Endothelial cell of hepatic sinusoid (primary cell): ENCODE measurements at regions not wholly inside any gene's neighbourhood (a gene's known extent, or its start where the extent isn't known, plus 50 kb on each side); places are given as distances from the start of the nearest gene placed in this dataset.

Experiments used
- in situ Hi-C: cut with HindIII; loops from 2 replicates; pipeline ENCODE4 v1.10.0; 2017; ENCODE audit warnings: low sequenced_read_pairs

DNA sequence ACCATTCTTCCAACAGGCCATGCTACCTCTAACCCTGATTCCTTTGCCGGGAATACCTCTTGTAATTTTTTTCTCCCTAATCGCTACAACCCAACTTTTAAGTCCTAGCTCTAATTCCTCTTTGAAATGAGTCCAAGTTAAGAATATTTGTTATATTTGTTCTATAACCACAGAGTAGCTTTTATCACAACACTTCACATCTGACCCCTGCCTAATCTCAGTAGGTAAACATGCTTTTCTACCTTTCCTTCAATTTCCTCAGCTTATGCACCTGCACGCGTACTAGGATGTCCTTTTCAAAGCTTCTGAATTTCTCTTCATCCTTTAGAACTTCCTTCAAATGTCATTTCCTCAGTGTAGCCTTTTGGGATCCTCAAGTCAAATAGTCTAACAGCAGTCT is 915.5 kb upstream of the LCORL start:
- in situ Hi-C loops: no loop called here

- in situ Hi-C loops: no loop called here
Observed at GRCh38 chr4:18935659-18936345, 914.2 kb upstream of the LCORL start.

GRCh38 chr4:18934197-18934596 is 912.6 kb upstream of the LCORL start:
- in situ Hi-C loops: no loop called here

GRCh38 chr4:18932730-18933339 is 911.3 kb upstream of the LCORL start:
- in situ Hi-C loops: no loop called here

DNA sequence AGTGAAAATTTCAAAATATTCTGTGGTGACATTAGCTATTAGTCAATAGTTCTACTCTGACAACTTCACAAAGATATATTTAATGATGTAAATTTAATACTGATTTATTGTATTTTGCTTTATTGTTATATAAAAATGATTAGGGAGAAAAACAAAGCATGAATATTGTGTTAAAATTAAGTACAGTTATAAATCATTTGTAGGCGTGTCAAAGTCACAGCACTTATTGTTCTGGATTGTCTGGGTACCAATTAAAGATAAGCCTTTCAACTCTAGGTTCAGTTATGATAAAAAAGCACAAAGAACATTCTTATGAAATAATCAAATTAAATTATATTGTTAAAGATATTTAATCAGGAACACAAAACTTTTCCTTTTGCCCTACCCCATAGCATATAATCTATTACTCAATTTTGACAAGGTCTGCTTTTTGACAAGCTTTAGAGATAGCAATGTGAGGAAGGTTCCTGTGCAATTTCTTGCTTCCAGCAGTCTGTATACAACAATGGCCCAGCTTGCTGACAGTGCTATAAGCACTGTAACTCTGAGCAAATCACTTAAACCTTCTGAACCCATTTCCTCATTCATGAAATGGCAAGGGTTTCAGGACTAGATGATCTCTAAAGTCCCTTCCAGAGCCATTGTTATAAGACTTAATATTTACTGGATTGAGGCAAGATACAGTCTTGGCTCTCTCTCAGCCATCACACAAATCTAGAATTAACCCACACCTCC is 910.3 kb upstream of the LCORL start:
- in situ Hi-C loops: no loop called here

DNA sequence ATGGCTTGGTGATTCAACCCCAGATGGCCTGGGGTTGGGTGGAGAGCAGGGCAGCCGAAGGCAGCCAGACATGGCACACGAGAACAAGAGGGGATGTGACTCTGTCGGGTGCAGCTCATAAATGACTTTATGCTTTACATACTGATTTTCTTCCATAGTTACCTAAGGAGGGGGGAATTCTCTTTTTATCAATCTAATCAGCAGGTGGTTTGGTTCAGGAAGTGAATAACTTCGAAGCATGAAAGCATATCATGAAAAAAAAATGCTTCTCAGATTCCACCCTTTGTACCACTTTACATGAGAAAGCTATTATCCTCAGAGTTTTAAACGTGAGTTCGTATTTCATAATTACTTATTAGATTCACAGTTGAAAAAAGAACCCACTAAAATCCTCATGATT is 908.9 kb upstream of the LCORL start:
- in situ Hi-C loops: no loop called here

DNA sequence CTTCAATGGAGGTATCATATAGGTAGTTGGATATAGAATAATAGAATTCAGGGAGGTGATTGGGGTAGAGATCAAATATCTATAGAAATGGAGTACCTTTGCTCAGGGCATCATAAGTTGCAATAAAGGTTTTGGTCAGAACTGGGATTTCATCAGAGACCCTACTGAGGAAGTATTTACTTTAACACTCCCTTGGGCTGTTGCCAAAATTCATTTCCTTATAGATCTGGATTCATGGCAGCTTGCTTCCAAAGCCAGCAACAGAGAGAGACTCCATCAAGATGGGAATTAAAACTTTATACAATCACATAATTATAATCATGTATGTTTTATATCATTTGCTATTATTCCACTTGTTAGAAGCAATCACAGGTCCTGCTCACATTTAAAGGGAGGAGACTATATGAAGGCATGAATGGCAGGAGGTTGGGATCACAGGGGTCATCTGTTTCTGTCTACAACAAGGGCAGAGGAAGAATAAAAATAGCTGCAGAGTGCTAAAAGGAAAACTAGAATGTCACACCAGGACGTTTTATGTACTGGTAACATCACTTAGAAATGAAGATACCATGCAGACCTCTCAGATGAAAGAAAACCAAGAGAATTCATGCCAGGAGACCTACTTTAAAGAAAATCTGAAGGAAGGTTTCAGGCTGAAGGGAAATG is 902.1 kb upstream of the LCORL start:
- in situ Hi-C loops: no loop called here

DNA sequence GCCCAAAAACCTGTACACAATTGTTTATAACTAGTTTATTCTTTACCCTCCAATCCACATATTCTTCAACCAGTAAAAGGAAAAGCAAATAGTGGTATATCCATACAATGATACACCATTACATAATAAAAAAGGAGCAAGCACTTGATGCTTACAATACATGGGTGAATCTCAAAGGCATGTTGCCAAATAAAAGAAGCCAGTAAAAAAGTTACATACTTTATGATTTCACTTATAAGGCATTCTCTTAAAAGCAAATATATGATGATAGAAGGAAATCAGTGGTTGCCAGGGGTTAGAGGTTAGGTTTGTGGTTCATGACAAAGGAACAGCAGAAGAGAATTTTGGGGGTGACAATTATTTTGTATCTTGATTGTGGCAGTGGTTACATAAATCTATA is 896.1 kb upstream of the LCORL start:
- in situ Hi-C loops: no loop called here

DNA sequence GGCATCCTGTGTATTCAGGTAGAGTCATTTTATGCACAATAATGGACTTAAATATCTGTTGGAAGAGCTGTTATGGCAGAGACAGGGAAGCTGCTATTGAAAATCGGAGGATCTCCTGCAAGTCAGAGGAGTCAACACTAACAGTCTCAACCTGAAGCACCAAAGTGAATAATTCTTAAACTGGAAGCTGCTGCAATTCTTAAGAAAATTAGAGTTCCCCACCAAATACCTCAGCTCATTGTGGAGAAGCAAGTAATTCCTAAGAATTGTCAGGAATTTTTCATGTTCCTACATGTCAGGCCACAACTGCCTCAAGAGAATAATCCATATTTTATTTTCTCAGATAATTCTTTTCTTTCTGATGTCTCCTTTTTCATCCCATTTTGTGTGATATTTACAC is 892.6 kb upstream of the LCORL start:
- in situ Hi-C loops: no loop called here

DNA sequence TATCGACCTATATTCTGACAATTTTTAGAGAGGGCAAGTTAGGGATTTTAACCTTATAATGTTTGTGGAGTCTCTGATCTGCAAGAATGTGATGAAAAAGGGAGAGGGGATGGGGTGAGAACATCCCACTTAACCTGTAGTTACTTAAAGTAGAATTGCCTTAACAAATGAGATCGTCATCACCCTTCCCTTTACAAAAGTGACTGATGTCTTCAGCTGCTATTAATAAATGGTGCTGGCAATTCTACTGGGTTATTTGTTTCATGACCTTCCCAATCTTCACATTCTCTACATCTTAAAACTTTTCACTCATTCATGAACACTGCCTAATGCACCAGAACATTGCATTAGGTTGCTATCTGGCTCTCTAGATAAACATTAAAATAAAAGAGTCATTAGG is 873.4 kb upstream of the LCORL start:
- in situ Hi-C loops: no loop called here

- in situ Hi-C loops: no loop called here
Observed at GRCh38 chr4:18882468-18882867, 860.9 kb upstream of the LCORL start.

DNA sequence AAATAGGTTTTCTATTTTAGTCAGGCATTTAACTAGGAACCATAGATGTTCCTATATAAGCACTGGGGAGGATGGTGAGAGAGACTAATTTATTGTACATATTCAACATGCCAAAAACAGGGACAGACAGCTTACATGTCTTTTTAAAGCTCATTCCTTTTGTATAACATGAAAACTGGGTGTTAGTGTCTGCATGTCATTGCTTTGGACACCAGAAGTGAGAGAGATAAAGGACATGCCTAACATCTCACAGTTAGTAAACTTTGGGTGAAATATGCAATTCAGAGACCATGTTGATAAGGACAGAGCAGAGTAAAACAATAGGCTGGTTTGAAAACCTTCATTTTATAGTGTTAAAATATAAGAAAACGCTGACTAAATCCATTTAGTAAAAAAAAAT is 860.0 kb upstream of the LCORL start:
- in situ Hi-C loops: no loop called here

- in situ Hi-C loops: no loop called here
Observed at GRCh38 chr4:18880871-18881270, 859.3 kb upstream of the LCORL start.

DNA sequence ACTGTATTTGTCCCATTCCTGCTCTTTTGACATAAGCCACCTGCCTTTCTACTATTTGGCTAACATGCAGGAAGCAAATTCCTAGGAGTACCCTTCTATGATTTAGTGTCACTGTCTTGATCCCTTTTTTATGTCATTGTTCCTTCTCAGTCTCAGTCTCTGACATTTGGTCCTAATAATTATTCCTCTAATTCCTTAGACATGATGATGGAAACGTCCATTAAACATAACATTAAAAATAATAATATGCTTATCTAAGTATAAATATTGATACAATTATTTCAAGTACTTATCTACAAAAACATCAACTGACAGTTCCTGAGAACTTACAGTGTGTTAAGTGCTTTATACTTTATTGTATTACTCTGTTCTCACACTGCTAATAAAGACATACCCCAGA is 857.0 kb upstream of the LCORL start:
- in situ Hi-C loops: no loop called here

GRCh38 chr4:18869166-18869565 is 847.6 kb upstream of the LCORL start:
- in situ Hi-C loops: no loop called here

DNA sequence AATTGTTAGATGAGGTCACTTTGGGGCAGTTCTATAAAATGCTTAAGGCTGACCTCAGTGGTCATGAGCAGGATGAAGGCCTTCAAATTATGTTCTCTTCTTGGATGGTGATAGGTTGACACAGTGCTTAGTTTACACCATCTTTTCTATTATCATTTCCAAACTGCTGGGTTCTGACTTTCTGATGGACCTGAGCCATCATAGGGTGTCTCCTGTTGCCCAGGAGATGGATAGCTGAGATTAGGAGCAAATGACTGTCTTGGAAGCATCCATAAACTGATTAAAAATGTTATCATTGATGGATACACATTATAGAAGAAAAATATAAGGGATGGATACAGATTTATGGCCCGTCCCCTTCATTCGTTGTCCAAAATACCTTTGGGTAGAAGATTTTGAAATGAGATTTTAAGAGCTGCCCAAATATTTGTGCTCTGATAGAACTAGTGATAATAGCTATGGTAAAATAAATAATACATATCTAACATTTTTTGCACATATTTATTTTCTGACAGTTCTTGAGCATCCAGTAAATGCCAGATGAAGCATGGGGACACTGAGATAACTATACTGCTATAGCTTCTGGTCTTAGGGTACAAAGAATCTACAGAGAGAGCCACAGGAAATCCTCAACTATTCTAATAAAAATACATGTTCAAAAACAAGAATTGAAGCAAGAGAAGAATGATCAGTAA is 839.4 kb upstream of the LCORL start:
- in situ Hi-C loops: no loop called here

DNA sequence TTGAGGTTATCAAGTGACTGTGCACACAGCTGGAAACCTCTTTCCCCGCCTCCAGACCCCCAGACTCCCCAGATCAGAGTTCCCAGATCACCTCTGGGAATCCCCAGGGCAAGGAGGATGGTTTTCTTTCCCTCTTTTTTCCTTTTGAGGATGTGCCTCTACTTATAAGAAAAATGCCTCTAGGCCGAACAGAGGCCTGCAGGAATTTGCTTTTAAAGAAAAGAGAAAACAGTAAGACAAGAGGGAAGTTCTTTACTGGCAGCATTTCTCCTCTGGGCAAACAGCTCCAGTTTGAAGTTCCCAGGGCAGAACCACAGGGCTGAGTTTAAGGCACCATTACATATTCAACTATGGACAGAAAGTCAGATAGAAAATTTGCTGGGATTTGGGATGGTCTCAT is 837.9 kb upstream of the LCORL start:
- in situ Hi-C loops: no loop called here

- in situ Hi-C loops: no loop called here
Observed at GRCh38 chr4:18858229-18858922, 836.8 kb upstream of the LCORL start.

- in situ Hi-C loops: no loop called here
Observed at GRCh38 chr4:18850867-18851266, 829.3 kb upstream of the LCORL start.

DNA sequence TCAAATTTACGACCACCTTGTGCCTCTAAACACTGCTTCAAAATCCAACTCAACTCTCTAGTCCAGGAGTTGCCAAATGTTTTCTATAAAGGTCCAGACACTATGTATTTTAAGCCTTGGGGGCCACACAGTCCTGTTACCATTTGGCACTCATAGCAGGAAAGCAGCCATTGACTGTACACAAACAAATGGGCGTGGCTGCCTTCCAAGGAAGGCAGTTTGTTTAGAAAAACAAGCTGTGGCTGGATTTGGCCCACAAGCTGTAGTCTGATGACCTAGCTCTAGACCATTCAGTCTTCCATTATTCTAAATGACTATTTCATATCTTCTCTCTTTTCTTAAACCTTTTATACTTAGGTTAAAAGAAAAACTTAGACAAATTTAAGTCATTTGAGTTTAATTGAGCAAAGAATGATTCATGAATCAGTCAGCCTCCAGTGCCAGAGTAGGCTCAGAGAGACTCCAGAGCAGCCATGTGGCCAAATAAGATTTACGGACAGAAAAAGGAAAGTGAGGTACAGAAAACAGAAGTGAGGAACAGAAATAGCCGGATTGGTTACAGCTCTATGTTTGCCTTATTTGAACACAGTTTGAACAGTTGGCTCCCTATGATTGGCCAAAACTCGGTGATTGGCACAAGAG is 825.8 kb upstream of the LCORL start:
- in situ Hi-C loops: no loop called here
